Psoas muscle (tissue), 7 donors: ENCODE measurements at regions not wholly inside any gene's neighbourhood (a gene's known extent, or its start where the extent isn't known, plus 50 kb on each side); places are given as distances from the start of the nearest gene placed in this dataset.

Source experiments
- ATAC-seq, 4 donors: fragments of 200-7000 bp; cut with Tn5 transposase; one replicate each; pipeline ENCODE4 v1.9.1; 2020; ENCODE audit warnings: moderate library complexity in 3 of 4, mild to moderate bottlenecking in 2 of 4
- DNase-seq, 2 donors: peaks; one replicate each; pipeline ENCODE4 v3.0.0-alpha.2; 2020
- H3K27ac ChIP-seq: fragments of 200-600 bp; one replicate; pipeline ENCODE4 v1.8.0; 2022
- H3K27me3 ChIP-seq, 3 donors: fragments of 200-600 bp in 1 of 3; one replicate each; pipeline versions ENCODE4 v1.6.1 to v1.8.0; 2013 to 2022; ENCODE audit warnings: low read length in 2 of 3, mild to moderate bottlenecking in 2 of 3, moderate library complexity in 1 of 3; ENCODE audit not compliant: insufficient read depth in 3 of 3
- H3K36me3 ChIP-seq, 2 donors: fragments of 200-600 bp in 1 of 2; one replicate each; pipeline versions ENCODE4 v1.6.1 to v1.8.0; 2013 to 2022; ENCODE audit warnings: low read depth in 1 of 2, mild to moderate bottlenecking in 1 of 2, moderate library complexity in 1 of 2; ENCODE audit not compliant: insufficient read depth in 1 of 2
- H3K4me1 ChIP-seq: fragments of 200-600 bp; one replicate; pipeline ENCODE4 v1.8.0; 2022
- H3K4me3 ChIP-seq: fragments of 200-600 bp; one replicate; pipeline ENCODE4 v1.8.0; 2022; ENCODE audit warnings: mild to moderate bottlenecking
- H3K9me3 ChIP-seq: fragments of 200-600 bp; one replicate; pipeline ENCODE4 v1.8.0; 2022
- CTCF ChIP-seq: fragments of 200-600 bp; IDR thresholded peaks from one replicate; pipeline ENCODE4 v1.8.0; 2022; ENCODE audit warnings: antibody characterized with exemption
- WGBS, 3 donors: extraction: QIAGEN DNeasy Blood & Tissue Kit; methylation state at CpG; one replicate each; pipeline versions ENCODE4 v1.1.6 to v1.1.7; 2013; 5-methylcytosine and 5-hydroxymethylcytosine counted together
- intact Hi-C, 2 donors: fragments of 100-400 bp; cut with DNase I; formaldehyde crosslinking; loops; one replicate each; pipeline versions ENCODE4 v1.11.0 to v1.14.2; 2022
- donor health status: healthy with polysubstance abuse.
- donor health status: DM: no; HTN: no; CAD: no; lungs with moderate emphysema.
- donor health status: Bipolar disorder and iron deficiency.
- donor health status: healthy.
- donor health status: DM: yes; HTN: yes; CAD: no.
- donor health status: DM: no; HTN: no; CAD: no.
- donor health status: DM: yes; HTN: yes; CAD: no.

GRCh38 chr5:87807783-87808182, 395.1 kb upstream of the CCNH start:
- no peaks in the 10 kb centered on the region for H3K4me1 ChIP-seq
- TF ChIP-seq CTCF, result no peak
- H3K36me3 ChIP-seq, result no peaks in the 10 kb centered on the region
- no peaks in the 10 kb centered on the region for H3K27me3 ChIP-seq
- H3K4me3 ChIP-seq, result no peak overlapping the region
- no peaks in the 10 kb centered on the region for H3K9me3 ChIP-seq
- DNase-seq, result no peak
- H3K27ac ChIP-seq, result no peak overlapping the region
- ATAC-seq, result no peak
- intact Hi-C loops, result no loop called here

GRCh38 chr5:87803352-87803751, 390.6 kb upstream of the CCNH start:
- Histone ChIP-seq H3K27me3 (no peaks in the 10 kb centered on the region), H3K36me3 (no peaks in the 10 kb centered on the region), H3K4me3 (no peak overlapping the region), H3K4me1 (no peaks in the 10 kb centered on the region), H3K9me3 (no peaks in the 10 kb centered on the region), H3K27ac (no peak overlapping the region)
- intact Hi-C loops, result no loop called here
- DNase-seq, result no peak
- no peak for TF ChIP-seq CTCF
- ATAC-seq, result no peak

GRCh38 chr5:87791869-87792268, 379.1 kb upstream of the CCNH start:
- H3K4me1 ChIP-seq, result no peaks in the 10 kb centered on the region
- 31 to 44% (median 32%) methylated on average over 4 of the region's 4 CpGs for WGBS, 3 donors
- H3K36me3 ChIP-seq, result no peaks in the 10 kb centered on the region
- H3K27me3 ChIP-seq, result peaks cover 0 to 6% (median 0%) of the 10 kb centered on the region in 3 donors
- no peak overlapping the region for H3K4me3 ChIP-seq
- H3K27ac ChIP-seq, result no peak overlapping the region
- ATAC-seq (no peak), DNase-seq (no peak)
- intact Hi-C loops, result no loop called here
- H3K9me3 ChIP-seq, result no peaks in the 10 kb centered on the region
- no peak for TF ChIP-seq CTCF

- Histone ChIP-seq H3K9me3 (no peaks in the 10 kb centered on the region), H3K27ac (no peak overlapping the region), H3K36me3 (no peaks in the 10 kb centered on the region), H3K4me1 (no peaks in the 10 kb centered on the region), H3K4me3 (no peak overlapping the region), H3K27me3 (peaks cover 0 to 8% (median 0%) of the 10 kb centered on the region in 3 donors)
- WGBS, 3 donors, result 67 to 79% (median 78%) methylated on average over 2 of the region's 2 CpGs
- ATAC-seq (no peak), DNase-seq (no peak)
- no peak for TF ChIP-seq CTCF
- intact Hi-C loops, result loop anchor here in 1 of 2 donors (10.0 kb wide), 1 partner anchor 356 kb away; no protein-coding TSS in a partner anchor
Observed at GRCh38 chr5:87788416-87788815, 375.7 kb upstream of the CCNH start.

- no peak overlapping the region for H3K4me3 ChIP-seq
- intact Hi-C loops, result loop anchor here in 1 of 2 donors (10.0 kb wide), 1 partner anchor 357 kb away; no protein-coding TSS in a partner anchor
- peaks cover 0 to 10% (median 0%) of the 10 kb centered on the region in 3 donors for H3K27me3 ChIP-seq
- no peak for DNase-seq
- no peak for TF ChIP-seq CTCF
- 43 to 61% (median 54%) methylated on average over 2 of the region's 2 CpGs for WGBS, 3 donors
- H3K27ac ChIP-seq, result no peak overlapping the region
- no peaks in the 10 kb centered on the region for H3K36me3 ChIP-seq
- H3K9me3 ChIP-seq, result no peaks in the 10 kb centered on the region
- H3K4me1 ChIP-seq, result no peaks in the 10 kb centered on the region
- ATAC-seq, result no peak
Observed at GRCh38 chr5:87787625-87788256, 375.0 kb upstream of the CCNH start.
